ENCODE measurements at regions not wholly inside any gene's neighbourhood (a gene's known extent, or its start where the extent isn't known, plus 50 kb on each side); places are given as distances from the start of the nearest gene placed in this dataset.

DNA sequence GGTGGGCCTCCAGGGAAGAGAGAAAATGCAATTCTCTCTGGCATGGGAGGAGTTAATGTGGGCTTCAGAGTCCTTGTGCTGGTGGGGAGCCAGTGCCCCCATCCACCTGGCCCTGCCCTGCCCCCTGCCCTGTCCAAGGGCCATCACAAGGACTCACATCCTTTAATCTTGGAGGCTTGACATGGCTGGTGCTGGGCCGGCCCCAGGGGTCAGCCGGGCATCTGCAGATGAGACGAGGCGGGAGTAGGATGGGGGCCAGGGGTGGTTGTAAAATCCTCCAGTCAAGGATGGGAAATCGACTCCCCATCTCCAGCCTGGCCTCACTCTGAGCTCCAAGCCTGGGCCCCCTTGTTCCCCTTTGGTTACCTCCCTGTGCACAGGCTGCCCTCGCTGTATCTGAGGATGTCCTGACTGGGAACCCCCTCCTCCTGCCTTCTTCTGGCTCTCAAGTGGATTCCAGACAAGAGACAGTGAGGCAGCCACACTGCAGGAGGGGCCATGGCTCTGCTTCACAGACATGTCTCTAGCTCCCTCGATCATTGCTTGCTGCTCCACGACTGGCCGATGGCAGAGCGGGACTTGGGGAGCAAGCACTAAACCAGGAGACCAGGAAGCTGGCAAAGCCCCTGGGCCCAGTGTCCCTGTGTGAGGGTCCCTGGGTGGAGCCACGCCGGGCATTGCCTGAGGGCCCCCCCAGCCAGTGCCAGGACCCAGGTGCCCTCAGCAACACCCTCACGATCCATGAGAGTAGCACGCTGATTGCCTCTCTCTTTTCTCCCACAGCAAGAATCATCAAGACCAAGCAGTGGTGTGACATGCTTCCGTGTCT is 1120.5 kb downstream of the BRD1 start:
- no peaks in the 10 kb centered on the region for H3K9me3 ChIP-seq (ENCODE audit: control insufficient read depth, insufficient read depth, low read length)
- H3K36me3 Mint-ChIP-seq: no peaks in the 10 kb centered on the region
- no peaks in the 10 kb centered on the region for H3K4me1 ChIP-seq (ENCODE audit: control insufficient read depth, insufficient read depth, low read length)
- WGBS (ENCODE audit: insufficient coverage): 82% methylated on average over 15 of the region's 15 CpGs
- no peak for ATAC-seq
- H3K4me3 Mint-ChIP-seq: no peak overlapping the region
- no peaks in the 10 kb centered on the region for H3K4me1 Mint-ChIP-seq
- H3K27ac Mint-ChIP-seq: no peak overlapping the region
- intact Hi-C loops (cut with micrococcal nuclease): no loop called here
- H3K27me3 Mint-ChIP-seq (ENCODE audit: low read depth in 2 of 2): no peaks in the 10 kb centered on the region
- H3K27me3 ChIP-seq (ENCODE audit: control insufficient read depth, insufficient read depth, low read length): no peaks in the 10 kb centered on the region
- no peaks in the 10 kb centered on the region for H3K36me3 ChIP-seq (ENCODE audit: control insufficient read depth, insufficient read depth, low read length)
- no peaks in the 10 kb centered on the region for H3K9me3 Mint-ChIP-seq
- H3K4me3 ChIP-seq (ENCODE audit: low read length): no peak overlapping the region
- no peak overlapping the region for H3K27ac ChIP-seq (ENCODE audit: low read length)
- TF ChIP-seq, protein P1, sequence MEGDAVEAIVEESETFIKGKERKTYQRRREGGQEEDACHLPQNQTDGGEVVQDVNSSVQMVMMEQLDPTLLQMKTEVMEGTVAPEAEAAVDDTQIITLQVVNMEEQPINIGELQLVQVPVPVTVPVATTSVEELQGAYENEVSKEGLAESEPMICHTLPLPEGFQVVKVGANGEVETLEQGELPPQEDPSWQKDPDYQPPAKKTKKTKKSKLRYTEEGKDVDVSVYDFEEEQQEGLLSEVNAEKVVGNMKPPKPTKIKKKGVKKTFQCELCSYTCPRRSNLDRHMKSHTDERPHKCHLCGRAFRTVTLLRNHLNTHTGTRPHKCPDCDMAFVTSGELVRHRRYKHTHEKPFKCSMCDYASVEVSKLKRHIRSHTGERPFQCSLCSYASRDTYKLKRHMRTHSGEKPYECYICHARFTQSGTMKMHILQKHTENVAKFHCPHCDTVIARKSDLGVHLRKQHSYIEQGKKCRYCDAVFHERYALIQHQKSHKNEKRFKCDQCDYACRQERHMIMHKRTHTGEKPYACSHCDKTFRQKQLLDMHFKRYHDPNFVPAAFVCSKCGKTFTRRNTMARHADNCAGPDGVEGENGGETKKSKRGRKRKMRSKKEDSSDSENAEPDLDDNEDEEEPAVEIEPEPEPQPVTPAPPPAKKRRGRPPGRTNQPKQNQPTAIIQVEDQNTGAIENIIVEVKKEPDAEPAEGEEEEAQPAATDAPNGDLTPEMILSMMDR (IDR thresholded peaks at IDR 0.05): no peak
- no peak for DNase-seq

DNA sequence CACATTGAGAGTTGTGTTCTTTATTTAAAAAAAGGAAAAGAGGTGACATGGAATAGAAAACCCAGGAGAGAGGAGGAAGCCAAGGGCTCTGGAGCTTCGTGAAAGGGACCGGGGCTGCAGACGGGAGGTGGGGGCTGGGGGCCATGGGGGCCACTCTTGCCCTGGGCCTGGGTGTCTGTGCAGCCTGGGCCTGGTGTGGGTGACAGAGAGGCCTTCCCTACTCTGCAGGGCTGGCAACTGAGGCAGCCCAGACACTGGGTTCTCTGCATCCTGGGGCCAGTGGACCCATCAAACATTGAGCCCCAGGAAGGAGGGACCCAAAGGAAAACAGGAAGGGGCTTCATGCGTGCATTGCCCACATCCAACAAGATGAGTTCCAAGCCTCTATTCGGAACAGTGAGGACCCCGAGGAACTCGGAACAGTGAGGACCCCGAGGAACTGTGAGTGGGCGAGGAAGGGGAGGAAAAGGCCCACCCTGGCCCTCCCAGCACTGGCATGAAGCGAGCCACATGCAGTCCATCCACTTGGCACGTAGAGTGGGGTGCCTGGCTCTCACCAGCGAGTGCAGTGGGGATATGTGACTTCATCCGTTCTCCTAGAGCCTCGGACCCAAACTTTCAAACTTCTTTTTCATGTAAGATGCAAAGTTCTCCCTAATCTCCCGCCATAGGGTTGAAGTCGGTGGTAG is 1121.6 kb downstream of the BRD1 start:
- Histone ChIP-seq H3K27ac (ENCODE audit: low read length) (no peak overlapping the region), H3K36me3 (ENCODE audit: control insufficient read depth, insufficient read depth, low read length) (no peaks in the 10 kb centered on the region), H3K4me1 (ENCODE audit: control insufficient read depth, insufficient read depth, low read length) (no peaks in the 10 kb centered on the region), H3K27me3 (ENCODE audit: control insufficient read depth, insufficient read depth, low read length) (no peaks in the 10 kb centered on the region), H3K9me3 (ENCODE audit: control insufficient read depth, insufficient read depth, low read length) (no peaks in the 10 kb centered on the region), H3K4me3 (ENCODE audit: low read length) (no peak overlapping the region)
- TF ChIP-seq, protein P1 (IDR thresholded peaks at IDR 0.05): no peak
- no peak for DNase-seq
- ATAC-seq: no peak
- H3K27me3 Mint-ChIP-seq (ENCODE audit: low read depth in 2 of 2): no peaks in the 10 kb centered on the region
- no peaks in the 10 kb centered on the region for H3K9me3 Mint-ChIP-seq
- WGBS (ENCODE audit: insufficient coverage): 88% methylated on average over 16 of the region's 16 CpGs
- no peak overlapping the region for H3K27ac Mint-ChIP-seq
- intact Hi-C loops (cut with micrococcal nuclease): no loop called here
- H3K36me3 Mint-ChIP-seq: no peaks in the 10 kb centered on the region
- no peaks in the 10 kb centered on the region for H3K4me1 Mint-ChIP-seq
- H3K4me3 Mint-ChIP-seq: no peak overlapping the region

- WGBS (ENCODE audit: insufficient coverage): 85% methylated on average over 18 of the region's 18 CpGs
- Mint-ChIP-seq H3K4me3 (no peak overlapping the region), H3K36me3 (no peaks in the 10 kb centered on the region), H3K27ac (no peak overlapping the region), H3K4me1 (no peaks in the 10 kb centered on the region), H3K9me3 (no peaks in the 10 kb centered on the region), H3K27me3 (ENCODE audit: low read depth in 2 of 2) (no peaks in the 10 kb centered on the region)
- Histone ChIP-seq H3K36me3 (ENCODE audit: control insufficient read depth, insufficient read depth, low read length) (no peaks in the 10 kb centered on the region), H3K27me3 (ENCODE audit: control insufficient read depth, insufficient read depth, low read length) (no peaks in the 10 kb centered on the region), H3K4me1 (ENCODE audit: control insufficient read depth, insufficient read depth, low read length) (no peaks in the 10 kb centered on the region), H3K9me3 (ENCODE audit: control insufficient read depth, insufficient read depth, low read length) (no peaks in the 10 kb centered on the region), H3K4me3 (ENCODE audit: low read length) (no peak overlapping the region), H3K27ac (ENCODE audit: low read length) (no peak overlapping the region)
- DNase-seq: no peak
- ATAC-seq: no peak
- TF ChIP-seq, protein P1 (IDR thresholded peaks at IDR 0.05): no peak
- intact Hi-C loops (cut with micrococcal nuclease): no loop called here
Observed at GRCh38 chr22:48705159-48705916, 1122.3 kb downstream of the BRD1 start.
